RWPE2 (cell line): ENCODE measurements at regions not wholly inside any gene's neighbourhood (a gene's known extent, or its start where the extent isn't known, plus 50 kb on each side); places are given as distances from the start of the nearest gene placed in this dataset.

ENCODE experiments used
- ATAC-seq: fragments of 200-7000 bp; cut with Tn5 transposase; 3 replicates; pipeline ENCODE4 v1.9.1; 2021; ENCODE audit warnings: low read depth
- DNase-seq: peaks from one replicate; pipeline ENCODE4 v3.0.0-alpha.2; 2020; ENCODE audit warnings: low spot score
- H3K27ac ChIP-seq: fragments of 450-650 bp; 2 replicates; pipeline ENCODE4 v1.5.1; 2017; ENCODE audit warnings: mild to moderate bottlenecking; ENCODE audit not compliant: poor library complexity, severe bottlenecking
- H3K27me3 ChIP-seq: fragments of 250-450 bp; sonication (Bioruptor Pico); 2 replicates; pipeline ENCODE4 v1.5.1; 2021; ENCODE audit warnings: mild to moderate bottlenecking, moderate library complexity; ENCODE audit not compliant: insufficient read depth, poor library complexity, severe bottlenecking
- H3K36me3 ChIP-seq: fragments of 250-450 bp; sonication (Bioruptor Pico); 2 replicates; pipeline ENCODE4 v1.5.1; 2020; ENCODE audit warnings: low read depth, mild to moderate bottlenecking, moderate library complexity
- H3K4me1 ChIP-seq: fragments of 250-450 bp; sonication (Bioruptor Pico); 2 replicates; pipeline ENCODE4 v1.5.1; 2021; ENCODE audit warnings: mild to moderate bottlenecking, moderate library complexity; ENCODE audit not compliant: insufficient read depth, poor library complexity, severe bottlenecking
- H3K4me3 ChIP-seq: fragments of 250-450 bp; sonication (Bioruptor Pico); 2 replicates; pipeline ENCODE4 v1.5.1; 2021; ENCODE audit warnings: mild to moderate bottlenecking, moderate library complexity; ENCODE audit not compliant: severe bottlenecking
- H3K9me3 ChIP-seq: fragments of 250-450 bp; sonication (Bioruptor Pico); 2 replicates; pipeline ENCODE4 v1.5.1; 2021; ENCODE audit warnings: mild to moderate bottlenecking, moderate library complexity; ENCODE audit not compliant: severe bottlenecking
- CTCF ChIP-seq: fragments of 450-650 bp; IDR thresholded peaks from one replicate; pipeline ENCODE4 v1.5.1; 2017; ENCODE audit warnings: mild to moderate bottlenecking, moderate library complexity; ENCODE audit not compliant: poor library complexity, severe bottlenecking

GRCh38 chr10:117928741-117929140 is 118.0 kb downstream of the RAB11FIP2 start:
- ATAC-seq: no peak
- no peak for TF ChIP-seq CTCF
- Histone ChIP-seq H3K4me1 (no peaks in the 10 kb centered on the region), H3K4me3 (no peak overlapping the region), H3K36me3 (no peaks in the 10 kb centered on the region), H3K27ac (no peak overlapping the region), H3K27me3 (no peaks in the 10 kb centered on the region), H3K9me3 (no peaks in the 10 kb centered on the region)
- no peak for DNase-seq

- no peaks in the 10 kb centered on the region for H3K9me3 ChIP-seq
- no peak overlapping the region for H3K4me3 ChIP-seq
- H3K27ac ChIP-seq: no peak overlapping the region
- no peaks in the 10 kb centered on the region for H3K27me3 ChIP-seq
- ATAC-seq (no peak), DNase-seq (no peak)
- TF ChIP-seq CTCF: no peak
- no peaks in the 10 kb centered on the region for H3K4me1 ChIP-seq
- no peaks in the 10 kb centered on the region for H3K36me3 ChIP-seq
These were observed 117.2 kb downstream of the RAB11FIP2 start for GRCh38 chr10:117929327-117930067.

- Histone ChIP-seq H3K27ac (no peak overlapping the region), H3K36me3 (no peaks in the 10 kb centered on the region), H3K27me3 (no peaks in the 10 kb centered on the region), H3K4me1 (no peaks in the 10 kb centered on the region), H3K4me3 (no peak overlapping the region), H3K9me3 (no peaks in the 10 kb centered on the region)
- TF ChIP-seq CTCF: no peak
- no peak for DNase-seq
- no peak for ATAC-seq
These were observed 115.7 kb downstream of the RAB11FIP2 start for GRCh38 chr10:117931078-117931477.

GRCh38 chr10:117933036-117933435 is 113.7 kb downstream of the RAB11FIP2 start:
- DNase-seq: no peak

More at GRCh38 chr10:117933036-117933435, 113.7 kb downstream of the RAB11FIP2 start:
- Histone ChIP-seq H3K4me1 (no peaks in the 10 kb centered on the region), H3K36me3 (no peaks in the 10 kb centered on the region), H3K9me3 (no peaks in the 10 kb centered on the region), H3K27me3 (no peaks in the 10 kb centered on the region), H3K4me3 (no peak overlapping the region), H3K27ac (no peak overlapping the region)
- no peak for TF ChIP-seq CTCF
- ATAC-seq: 0 out of 3 replicates have a peak, but pooled peaks have one; percentile 36
